DND-41 (cell line): ENCODE measurements at regions not wholly inside any gene's neighbourhood (a gene's known extent, or its start where the extent isn't known, plus 50 kb on each side); places are given as distances from the start of the nearest gene placed in this dataset.
"Not testable (repeated sequence)": the region's sequence is repeated elsewhere in the genome, so short reads cannot be mapped to it uniquely, and the experiment has no call there.

Experiments
- ATAC-seq: fragments of 200-7000 bp; cut with Tn5 transposase; 3 replicates; pipeline ENCODE4 v1.9.1; 2021; ENCODE audit warnings: low read depth; ENCODE audit not compliant: insufficient read depth
- DNase-seq: peaks from one replicate; pipeline ENCODE4 v3.0.0-alpha.2; 2020
- H2AFZ ChIP-seq: 2 replicates; pipeline ENCODE4 v1.6.0; 2012; ENCODE audit warnings: low read depth, low read length
- H3K27ac ChIP-seq: 2 replicates; pipeline ENCODE4 v1.5.1; 2012; ENCODE audit warnings: low read length, inconsistent platforms
- H3K27me3 ChIP-seq: fragments of 200-600 bp; sonication (generic); 2 replicates; pipeline ENCODE4 v1.6.0; 2012; ENCODE audit warnings: low read length, mild to moderate bottlenecking, inconsistent platforms; ENCODE audit not compliant: insufficient read depth, poor library complexity
- H3K36me3 ChIP-seq: 2 replicates; pipeline ENCODE4 v1.5.1; 2012; ENCODE audit warnings: low read length, inconsistent platforms; ENCODE audit not compliant: insufficient read depth
- H3K4me1 ChIP-seq: 2 replicates; pipeline ENCODE4 v1.5.1; 2012; ENCODE audit warnings: mild to moderate bottlenecking, low read length; ENCODE audit not compliant: insufficient read depth
- H3K4me2 ChIP-seq: 2 replicates; pipeline ENCODE4 v1.6.0; 2012; ENCODE audit warnings: mild to moderate bottlenecking, moderate library complexity, low read length, inconsistent platforms; ENCODE audit not compliant: insufficient read depth
- H3K4me3 ChIP-seq, 2 experiments: fragments of 200-600 bp in 1 of 2; shearing (Covaris generic) in 1 of 2; 2 replicates each; pipeline ENCODE4 v1.5.1; 2012 to 2016; ENCODE audit warnings: inconsistent platforms in 2 of 2, low read length in 2 of 2, mild to moderate bottlenecking in 2 of 2, low read depth in 1 of 2, moderate library complexity in 1 of 2
- H3K79me2 ChIP-seq: 2 replicates; pipeline ENCODE4 v1.6.0; 2012; ENCODE audit warnings: low read length, inconsistent platforms; ENCODE audit not compliant: insufficient read depth
- H3K9ac ChIP-seq: 2 replicates; pipeline ENCODE4 v1.6.0; 2012; ENCODE audit warnings: low read depth, mild to moderate bottlenecking, inconsistent platforms, low read length, moderate library complexity
- H3K9me3 ChIP-seq: 2 replicates; pipeline ENCODE4 v1.5.1; 2012; ENCODE audit warnings: low read length, moderate library complexity, mild to moderate bottlenecking, inconsistent platforms; ENCODE audit not compliant: insufficient read depth, severe bottlenecking
- H4K20me1 ChIP-seq: 2 replicates; pipeline ENCODE4 v1.6.0; 2012; ENCODE audit warnings: low read length; ENCODE audit not compliant: insufficient read depth
- EZH2 ChIP-seq: IDR thresholded peaks from 3 replicates; pipeline ENCODE4 v1.6.1; 2012; ENCODE audit warnings: borderline replicate concordance, low read depth, mild to moderate bottlenecking, moderate library complexity, low read length, inconsistent platforms; ENCODE audit not compliant: severe bottlenecking
- TF ChIP-seq, protein P1 (sequence below): IDR thresholded peaks from 2 replicates; pipeline ENCODE4 v1.5.1; 2012; ENCODE audit warnings: borderline replicate concordance, low read length, moderate library complexity, mild to moderate bottlenecking; ENCODE audit not compliant: poor library complexity, severe bottlenecking; ENCODE audit errors: extremely low read depth

DNA sequence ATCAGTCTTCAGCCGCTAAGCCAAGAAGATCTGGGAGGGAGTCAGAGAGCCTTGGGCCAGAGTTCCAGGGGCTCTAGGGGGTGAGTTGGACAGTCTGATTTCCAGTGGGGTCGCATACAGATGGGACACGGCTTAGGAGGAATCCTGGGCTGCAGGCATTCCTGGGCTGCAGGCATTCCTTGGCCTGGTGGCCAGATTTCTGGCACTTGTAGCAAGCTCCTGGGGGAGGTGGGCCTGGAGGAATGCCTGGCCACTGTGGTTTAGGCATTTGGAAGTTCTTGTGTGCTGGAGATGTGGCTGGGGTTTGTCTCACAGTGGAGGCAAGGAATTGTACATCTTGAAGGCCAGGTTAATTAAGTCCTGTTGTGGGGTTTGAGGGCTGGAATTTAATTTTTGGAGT lies 165.4 kb upstream of the JADE1 start:
- H3K9me3 ChIP-seq, H3K79me2 ChIP-seq, H2AFZ ChIP-seq, H3K4me3 ChIP-seq, ATAC-seq, H3K9ac ChIP-seq, H3K4me2 ChIP-seq, H3K27ac ChIP-seq, DNase-seq, H3K4me1 ChIP-seq, H3K36me3 ChIP-seq, H3K27me3 ChIP-seq, H4K20me1 ChIP-seq: not testable (repeated sequence)

- not testable (repeated sequence) for H3K9me3 ChIP-seq, H3K4me1 ChIP-seq, H3K4me3 ChIP-seq, H4K20me1 ChIP-seq, H2AFZ ChIP-seq, H3K36me3 ChIP-seq, H3K27ac ChIP-seq, DNase-seq, H3K4me2 ChIP-seq, H3K9ac ChIP-seq, H3K27me3 ChIP-seq, ATAC-seq, H3K79me2 ChIP-seq
Observed at GRCh38 chr4:128641566-128641965, 167.9 kb upstream of the JADE1 start.

DNA sequence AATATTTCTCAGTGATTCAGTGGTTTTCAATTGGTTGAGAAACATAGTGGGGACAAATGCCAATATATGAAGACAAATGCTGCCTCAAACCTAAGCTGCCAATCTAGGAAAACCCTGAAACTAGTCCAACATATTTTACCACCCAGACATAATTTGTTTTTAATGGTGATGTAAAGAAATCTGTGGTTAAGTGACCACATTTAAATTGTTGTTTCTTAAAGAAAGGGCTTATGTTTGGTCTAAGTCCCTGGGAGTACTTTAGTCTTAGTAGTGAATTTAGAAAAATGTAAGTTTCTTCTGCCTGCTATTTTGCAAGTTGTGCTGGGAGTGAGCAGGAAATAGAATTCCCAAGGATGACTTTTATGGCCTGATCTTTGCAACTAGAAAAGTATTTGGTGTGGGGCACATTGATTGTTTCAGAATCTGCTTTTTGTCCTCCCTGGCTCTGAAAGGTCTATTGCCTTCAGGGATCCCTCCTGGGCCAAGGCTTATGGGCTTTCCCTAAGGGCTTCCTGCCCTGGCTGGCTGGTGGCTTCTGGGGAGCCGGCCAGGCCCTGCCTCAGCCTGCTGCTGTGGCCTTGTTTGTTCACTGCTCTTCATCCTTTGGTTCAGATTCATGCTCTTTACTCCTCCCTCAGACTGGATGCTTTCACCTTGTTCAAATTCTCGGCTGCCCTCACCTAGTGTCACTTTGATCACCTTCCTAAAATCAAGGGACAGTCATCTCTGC lies 169.8 kb upstream of the JADE1 start:
- no peak for ATAC-seq
- no peaks in the 10 kb centered on the region for H3K36me3 ChIP-seq
- no peaks in the 10 kb centered on the region for H3K27me3 ChIP-seq
- H3K79me2 ChIP-seq: no peaks in the 10 kb centered on the region
- no peak for TF ChIP-seq EZH2
- TF ChIP-seq, protein P1, sequence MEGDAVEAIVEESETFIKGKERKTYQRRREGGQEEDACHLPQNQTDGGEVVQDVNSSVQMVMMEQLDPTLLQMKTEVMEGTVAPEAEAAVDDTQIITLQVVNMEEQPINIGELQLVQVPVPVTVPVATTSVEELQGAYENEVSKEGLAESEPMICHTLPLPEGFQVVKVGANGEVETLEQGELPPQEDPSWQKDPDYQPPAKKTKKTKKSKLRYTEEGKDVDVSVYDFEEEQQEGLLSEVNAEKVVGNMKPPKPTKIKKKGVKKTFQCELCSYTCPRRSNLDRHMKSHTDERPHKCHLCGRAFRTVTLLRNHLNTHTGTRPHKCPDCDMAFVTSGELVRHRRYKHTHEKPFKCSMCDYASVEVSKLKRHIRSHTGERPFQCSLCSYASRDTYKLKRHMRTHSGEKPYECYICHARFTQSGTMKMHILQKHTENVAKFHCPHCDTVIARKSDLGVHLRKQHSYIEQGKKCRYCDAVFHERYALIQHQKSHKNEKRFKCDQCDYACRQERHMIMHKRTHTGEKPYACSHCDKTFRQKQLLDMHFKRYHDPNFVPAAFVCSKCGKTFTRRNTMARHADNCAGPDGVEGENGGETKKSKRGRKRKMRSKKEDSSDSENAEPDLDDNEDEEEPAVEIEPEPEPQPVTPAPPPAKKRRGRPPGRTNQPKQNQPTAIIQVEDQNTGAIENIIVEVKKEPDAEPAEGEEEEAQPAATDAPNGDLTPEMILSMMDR: no peak
- no peak overlapping the region for H3K4me2 ChIP-seq
- no peaks in the 10 kb centered on the region for H3K4me1 ChIP-seq
- no peak overlapping the region for H3K27ac ChIP-seq
- H3K4me3 ChIP-seq: no peak overlapping the region
- no peaks in the 10 kb centered on the region for H3K9me3 ChIP-seq
- no peak overlapping the region for H3K9ac ChIP-seq
- no peaks in the 10 kb centered on the region for H4K20me1 ChIP-seq
- no peak for DNase-seq
- H2AFZ ChIP-seq: no peak overlapping the region

GRCh38 chr4:128636906-128637305 lies 172.6 kb upstream of the JADE1 start:
- Histone ChIP-seq H3K27me3 (no peaks in the 10 kb centered on the region), H3K4me3 (no peak overlapping the region), H3K27ac (no peak overlapping the region), H3K79me2 (no peaks in the 10 kb centered on the region), H3K4me2 (no peak overlapping the region), H2AFZ (no peak overlapping the region), H3K36me3 (no peaks in the 10 kb centered on the region), H3K9ac (no peak overlapping the region), H3K4me1 (no peaks in the 10 kb centered on the region), H3K9me3 (no peaks in the 10 kb centered on the region), H4K20me1 (no peaks in the 10 kb centered on the region)
- TF ChIP-seq EZH2: no peak
- TF ChIP-seq, protein P1: no peak
- DNase-seq: no peak
- ATAC-seq: no peak
